ENCODE measurements at regions not wholly inside any gene's neighbourhood (a gene's known extent, or its start where the extent isn't known, plus 50 kb on each side); places are given as distances from the start of the nearest gene placed in this dataset.

DNA sequence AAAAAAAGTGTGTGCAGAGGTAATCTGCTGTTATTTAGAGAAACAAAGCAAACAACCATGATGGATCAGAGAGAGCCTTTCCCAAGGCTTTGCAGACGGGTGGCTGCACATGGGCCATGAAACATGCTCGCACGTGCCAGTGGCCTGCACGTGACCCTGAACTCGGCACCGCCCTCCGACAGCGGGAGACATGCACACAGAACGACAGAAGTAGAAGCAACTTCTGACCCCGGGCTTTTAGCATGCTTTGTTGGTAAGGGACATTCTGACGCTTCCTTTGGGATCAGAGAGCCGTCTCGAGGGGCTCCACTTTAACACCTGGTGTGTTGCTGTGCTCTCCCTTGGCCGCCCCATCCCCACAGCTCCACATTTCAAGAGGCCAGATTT is 112.5 kb downstream of the KCNF1 start:
- DNase-seq (ENCODE audit: low read depth) = no peak
- H3K4me3 ChIP-seq (ENCODE audit: control insufficient read depth, low read depth, low read length) = no peak overlapping the region
- TF ChIP-seq, protein P1, sequence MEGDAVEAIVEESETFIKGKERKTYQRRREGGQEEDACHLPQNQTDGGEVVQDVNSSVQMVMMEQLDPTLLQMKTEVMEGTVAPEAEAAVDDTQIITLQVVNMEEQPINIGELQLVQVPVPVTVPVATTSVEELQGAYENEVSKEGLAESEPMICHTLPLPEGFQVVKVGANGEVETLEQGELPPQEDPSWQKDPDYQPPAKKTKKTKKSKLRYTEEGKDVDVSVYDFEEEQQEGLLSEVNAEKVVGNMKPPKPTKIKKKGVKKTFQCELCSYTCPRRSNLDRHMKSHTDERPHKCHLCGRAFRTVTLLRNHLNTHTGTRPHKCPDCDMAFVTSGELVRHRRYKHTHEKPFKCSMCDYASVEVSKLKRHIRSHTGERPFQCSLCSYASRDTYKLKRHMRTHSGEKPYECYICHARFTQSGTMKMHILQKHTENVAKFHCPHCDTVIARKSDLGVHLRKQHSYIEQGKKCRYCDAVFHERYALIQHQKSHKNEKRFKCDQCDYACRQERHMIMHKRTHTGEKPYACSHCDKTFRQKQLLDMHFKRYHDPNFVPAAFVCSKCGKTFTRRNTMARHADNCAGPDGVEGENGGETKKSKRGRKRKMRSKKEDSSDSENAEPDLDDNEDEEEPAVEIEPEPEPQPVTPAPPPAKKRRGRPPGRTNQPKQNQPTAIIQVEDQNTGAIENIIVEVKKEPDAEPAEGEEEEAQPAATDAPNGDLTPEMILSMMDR (conservative IDR thresholded peaks at IDR 0.05; ENCODE audit: control insufficient read depth, insufficient read depth, low read depth, low read length) = no peak

DNA sequence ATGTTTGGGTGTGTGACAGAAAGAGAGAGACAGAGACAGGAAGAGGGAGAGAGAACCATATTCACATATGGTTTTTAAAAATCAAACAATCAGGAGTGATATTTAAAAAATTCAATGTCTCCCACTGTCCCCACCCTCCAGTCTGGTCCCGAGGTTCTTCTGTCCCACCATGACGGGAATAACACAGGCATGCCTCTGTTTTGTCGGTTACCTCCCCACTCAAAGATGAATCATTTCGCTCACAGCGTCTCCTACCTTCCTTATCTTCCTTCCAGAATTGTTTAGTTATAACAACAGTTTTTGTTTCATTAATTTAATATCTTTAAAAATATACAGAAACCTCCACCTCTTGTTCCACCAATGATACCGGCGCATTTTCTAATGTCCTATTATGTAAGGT is 113.0 kb downstream of the KCNF1 start:
- TF ChIP-seq, protein P1 (conservative IDR thresholded peaks at IDR 0.05; ENCODE audit: control insufficient read depth, insufficient read depth, low read depth, low read length) = no peak

DNA sequence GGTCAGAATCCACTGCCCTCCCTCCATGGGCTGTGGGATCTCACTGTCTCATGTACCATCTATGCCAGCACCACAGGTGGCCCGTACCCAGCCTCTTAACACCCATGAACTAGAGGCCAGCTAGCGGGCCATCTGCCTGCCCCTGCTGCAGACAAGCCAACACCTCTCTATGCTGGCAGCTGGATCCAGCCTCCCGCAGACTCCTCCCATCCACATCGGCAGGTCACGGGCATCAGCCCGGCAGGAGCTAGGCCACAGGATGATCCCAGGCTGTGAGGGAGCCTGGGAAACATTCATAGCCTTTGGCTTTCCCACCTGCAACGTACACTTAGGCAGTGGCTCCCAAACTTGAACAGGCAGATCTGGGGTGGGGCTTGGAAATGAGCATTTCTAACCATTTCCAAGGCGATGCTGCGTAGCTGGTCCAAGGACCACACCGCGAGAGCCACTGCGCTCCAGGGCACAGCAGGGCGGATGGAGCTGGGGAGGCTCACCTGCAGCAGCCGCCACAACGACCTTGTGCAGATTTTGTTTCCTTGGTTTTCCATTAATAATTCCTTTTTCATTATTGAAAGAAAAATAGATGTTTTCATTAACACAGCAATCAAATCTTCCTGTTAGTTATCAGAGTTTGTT is 114.7 kb downstream of the KCNF1 start:
- H3K4me3 ChIP-seq (ENCODE audit: control insufficient read depth, low read depth, low read length) = no peak overlapping the region
- DNase-seq (ENCODE audit: low read depth) = no peak
- TF ChIP-seq, protein P1 (conservative IDR thresholded peaks at IDR 0.05; ENCODE audit: control insufficient read depth, insufficient read depth, low read depth, low read length) = no peak

More for the DNA sequence above, 113.0 kb downstream of the KCNF1 start:
- DNase-seq (ENCODE audit: low read depth) = no peak
- H3K4me3 ChIP-seq (ENCODE audit: control insufficient read depth, low read depth, low read length) = no peak overlapping the region

DNA sequence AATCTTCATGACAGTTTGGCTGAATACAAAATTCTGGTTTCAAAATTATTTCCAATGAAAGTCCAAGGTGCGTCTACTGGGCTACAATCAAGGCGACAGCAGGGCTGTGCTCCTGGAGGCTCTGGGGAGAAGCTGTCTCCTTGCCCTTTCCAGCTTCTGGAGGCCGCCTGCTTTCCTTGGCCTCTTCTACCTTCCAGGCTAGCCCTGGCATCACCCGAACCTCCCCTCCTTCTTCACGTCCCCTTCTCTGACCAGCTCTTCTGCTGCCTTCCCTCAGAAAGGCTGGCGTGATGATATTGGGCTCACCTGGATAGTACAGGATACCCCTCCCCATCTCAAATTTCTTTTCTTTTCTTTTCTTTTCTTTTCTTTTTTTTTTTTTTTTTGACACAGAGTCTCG is 115.5 kb downstream of the KCNF1 start:
- DNase-seq (ENCODE audit: low read depth) = no peak
- no peak overlapping the region for H3K4me3 ChIP-seq (ENCODE audit: control insufficient read depth, low read depth, low read length)
- TF ChIP-seq, protein P1 (conservative IDR thresholded peaks at IDR 0.05; ENCODE audit: control insufficient read depth, insufficient read depth, low read depth, low read length) = no peak

DNA sequence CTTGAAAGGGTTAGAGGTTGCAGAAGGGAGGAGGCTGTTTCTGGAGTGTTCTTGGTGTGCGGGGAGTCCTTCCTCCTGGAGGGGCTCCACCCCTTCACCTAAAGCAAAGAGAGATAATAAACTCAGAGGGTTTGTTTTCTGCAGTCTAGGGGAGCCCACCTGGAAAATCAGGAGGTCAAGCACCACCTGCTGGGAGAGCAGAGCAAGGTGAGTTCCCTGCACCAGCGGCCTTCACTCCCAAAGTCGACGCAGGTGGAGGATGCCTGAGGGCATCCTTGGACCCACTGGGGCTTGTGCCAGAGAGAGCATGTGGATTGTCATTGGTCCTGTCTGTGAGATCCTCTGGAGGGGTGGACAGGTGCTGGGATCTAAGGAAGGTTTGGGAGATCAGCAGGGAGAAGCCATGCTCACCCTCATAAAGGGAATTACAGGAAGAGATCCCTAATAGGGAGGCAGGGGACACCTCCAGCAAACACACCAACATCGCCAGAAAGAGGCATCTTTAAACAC is 116.7 kb downstream of the KCNF1 start:
- no peak overlapping the region for H3K4me3 ChIP-seq (ENCODE audit: control insufficient read depth, low read depth, low read length)
- no peak for DNase-seq (ENCODE audit: low read depth)
- TF ChIP-seq, protein P1 (conservative IDR thresholded peaks at IDR 0.05; ENCODE audit: control insufficient read depth, insufficient read depth, low read depth, low read length) = no peak

DNA sequence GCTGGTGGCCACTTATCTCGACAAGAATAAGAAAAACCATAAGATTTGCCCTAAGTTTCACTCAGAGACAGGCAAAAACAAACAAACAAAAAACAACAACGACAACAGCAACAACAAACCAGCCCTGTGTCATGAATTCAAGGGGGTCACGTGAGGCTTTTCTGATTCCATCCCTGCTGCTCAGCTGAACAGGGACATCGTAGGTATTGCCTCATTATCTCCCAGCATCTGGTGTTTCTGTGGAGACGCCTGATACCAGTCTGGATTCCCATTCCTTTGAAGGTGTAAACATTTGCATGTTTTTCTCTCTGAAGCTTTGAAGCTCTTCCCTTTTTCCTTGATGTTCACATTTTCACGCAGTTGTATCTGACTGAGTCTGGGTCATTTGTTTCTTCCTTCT is 117.4 kb downstream of the KCNF1 start:
- DNase-seq (ENCODE audit: low read depth) = no peak
- TF ChIP-seq, protein P1 (conservative IDR thresholded peaks at IDR 0.05; ENCODE audit: control insufficient read depth, insufficient read depth, low read depth, low read length) = no peak
- H3K4me3 ChIP-seq (ENCODE audit: control insufficient read depth, low read depth, low read length) = no peak overlapping the region

Data from fibroblast of mammary gland (primary cell).